ENCODE measurements at regions not wholly inside any gene's neighbourhood (a gene's known extent, or its start where the extent isn't known, plus 50 kb on each side); places are given as distances from the start of the nearest gene placed in this dataset.

DNA sequence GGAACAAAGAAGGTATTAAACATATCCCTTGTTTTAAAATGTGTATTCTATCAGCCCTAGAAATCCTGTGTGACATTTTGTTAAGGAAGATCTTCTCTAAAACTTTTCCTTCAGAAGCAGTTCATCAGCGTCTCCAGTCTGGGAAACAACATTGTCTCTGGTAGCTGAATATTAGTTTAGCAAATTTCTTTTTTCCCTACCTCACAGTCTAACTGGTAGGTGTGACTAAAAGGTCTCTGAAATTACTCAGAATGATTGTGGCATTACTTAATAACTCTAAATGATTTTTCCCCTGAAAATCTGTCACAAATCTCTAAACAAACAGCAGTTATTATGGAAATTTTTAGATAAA is 1044.8 kb downstream of the FLRT2 start:
- Mint-ChIP-seq H3K4me1 (ENCODE audit: low read depth, unreplicated experiment) (no peaks in the 10 kb centered on the region), H3K4me3 (ENCODE audit: low read depth, unreplicated experiment) (no peak overlapping the region), H3K27me3 (ENCODE audit: unreplicated experiment) (no peaks in the 10 kb centered on the region), H3K9me3 (ENCODE audit: low read depth, unreplicated experiment) (peaks cover 2% of the 10 kb centered on the region), H3K27ac (ENCODE audit: unreplicated experiment) (no peak overlapping the region), H3K36me3 (ENCODE audit: insufficient read depth, unreplicated experiment) (no peaks in the 10 kb centered on the region)
- TF ChIP-seq, protein P1, sequence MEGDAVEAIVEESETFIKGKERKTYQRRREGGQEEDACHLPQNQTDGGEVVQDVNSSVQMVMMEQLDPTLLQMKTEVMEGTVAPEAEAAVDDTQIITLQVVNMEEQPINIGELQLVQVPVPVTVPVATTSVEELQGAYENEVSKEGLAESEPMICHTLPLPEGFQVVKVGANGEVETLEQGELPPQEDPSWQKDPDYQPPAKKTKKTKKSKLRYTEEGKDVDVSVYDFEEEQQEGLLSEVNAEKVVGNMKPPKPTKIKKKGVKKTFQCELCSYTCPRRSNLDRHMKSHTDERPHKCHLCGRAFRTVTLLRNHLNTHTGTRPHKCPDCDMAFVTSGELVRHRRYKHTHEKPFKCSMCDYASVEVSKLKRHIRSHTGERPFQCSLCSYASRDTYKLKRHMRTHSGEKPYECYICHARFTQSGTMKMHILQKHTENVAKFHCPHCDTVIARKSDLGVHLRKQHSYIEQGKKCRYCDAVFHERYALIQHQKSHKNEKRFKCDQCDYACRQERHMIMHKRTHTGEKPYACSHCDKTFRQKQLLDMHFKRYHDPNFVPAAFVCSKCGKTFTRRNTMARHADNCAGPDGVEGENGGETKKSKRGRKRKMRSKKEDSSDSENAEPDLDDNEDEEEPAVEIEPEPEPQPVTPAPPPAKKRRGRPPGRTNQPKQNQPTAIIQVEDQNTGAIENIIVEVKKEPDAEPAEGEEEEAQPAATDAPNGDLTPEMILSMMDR (IDR thresholded peaks at IDR 0.05; ENCODE audit: unreplicated experiment) = no peak
- BruUV-seq (replicated peaks) = no TSS peak
- CTCF ChIA-PET = interaction anchor here (1.1 kb wide), 1 partner anchor 35 kb away, joined by 3 read pairs; no protein-coding TSS in a partner anchor
- intact Hi-C loops (cut with micrococcal nuclease; ENCODE audit: unreplicated experiment) = no loop called here
- no peak for DNase-seq

DNA sequence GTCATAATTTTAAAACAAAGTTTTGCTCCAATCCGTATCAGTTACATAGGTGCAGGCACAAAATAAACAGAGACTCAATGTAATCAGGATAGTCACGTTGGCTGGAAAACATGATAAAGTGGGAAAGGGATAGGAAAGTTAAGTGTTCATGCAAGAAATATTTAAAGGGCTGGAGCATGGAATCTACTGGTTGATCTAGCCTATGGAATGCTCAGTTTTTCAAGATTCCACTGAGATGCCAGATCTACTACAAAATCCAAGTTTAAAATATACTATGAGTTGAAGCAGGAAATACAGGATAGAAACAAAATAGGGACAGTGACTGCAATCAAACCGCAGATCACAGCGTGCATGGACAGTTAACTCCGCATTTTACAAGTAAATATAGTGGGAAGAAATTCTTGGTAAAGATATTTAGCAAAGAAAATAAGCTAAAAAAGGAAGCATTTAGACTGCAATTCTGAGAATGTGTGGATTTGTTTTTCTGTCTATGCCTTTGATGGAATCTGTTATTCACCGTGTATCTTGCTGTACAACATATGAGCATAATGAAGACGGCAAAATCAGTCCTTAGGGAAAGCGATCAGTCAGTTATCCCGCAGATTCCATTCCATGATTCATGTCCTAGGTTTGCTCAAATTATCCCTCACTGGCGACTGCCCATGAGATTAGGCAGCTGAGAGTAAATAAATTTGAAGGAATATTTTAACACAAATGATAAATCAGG is 1044.3 kb downstream of the FLRT2 start:
- CTCF ChIA-PET = interaction anchor here (1.1 kb wide), 1 partner anchor 35 kb away, joined by 3 read pairs; no protein-coding TSS in a partner anchor
- no peaks in the 10 kb centered on the region for H3K4me1 Mint-ChIP-seq (ENCODE audit: low read depth, unreplicated experiment)
- peaks cover 2% of the 10 kb centered on the region for H3K9me3 Mint-ChIP-seq (ENCODE audit: low read depth, unreplicated experiment)
- TF ChIP-seq, protein P1 (IDR thresholded peaks at IDR 0.05; ENCODE audit: unreplicated experiment) = no peak
- no peaks in the 10 kb centered on the region for H3K27me3 Mint-ChIP-seq (ENCODE audit: unreplicated experiment)
- H3K4me3 Mint-ChIP-seq (ENCODE audit: low read depth, unreplicated experiment) = no peak overlapping the region
- intact Hi-C loops (cut with micrococcal nuclease; ENCODE audit: unreplicated experiment) = no loop called here
- no peaks in the 10 kb centered on the region for H3K36me3 Mint-ChIP-seq (ENCODE audit: insufficient read depth, unreplicated experiment)
- no peak overlapping the region for H3K27ac Mint-ChIP-seq (ENCODE audit: unreplicated experiment)
- no peak for DNase-seq
- no TSS peak for BruUV-seq (replicated peaks)

DNA sequence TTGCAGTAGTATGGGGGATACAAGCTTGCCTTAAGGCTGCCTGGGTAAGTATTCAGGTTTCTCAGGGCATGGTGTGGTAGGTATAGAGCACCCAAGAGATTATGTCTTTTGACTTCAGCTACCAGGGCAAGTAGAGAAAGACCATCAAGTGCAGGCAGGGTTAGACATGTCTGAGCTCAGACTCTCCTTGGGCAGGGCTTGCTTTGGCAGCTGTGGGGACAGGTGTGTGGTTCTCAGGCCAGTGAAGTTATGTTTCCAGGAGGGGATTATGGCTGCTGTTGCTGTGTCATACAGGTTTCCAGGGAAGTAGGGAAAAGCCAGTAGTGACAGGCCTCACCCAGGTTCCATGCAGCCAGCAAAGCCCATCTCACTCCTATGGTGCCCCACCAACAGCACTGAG is 1040.4 kb downstream of the FLRT2 start:
- Mint-ChIP-seq H3K4me1 (ENCODE audit: low read depth, unreplicated experiment) (no peaks in the 10 kb centered on the region), H3K27ac (ENCODE audit: unreplicated experiment) (no peak overlapping the region), H3K36me3 (ENCODE audit: insufficient read depth, unreplicated experiment) (no peaks in the 10 kb centered on the region), H3K9me3 (ENCODE audit: low read depth, unreplicated experiment) (no peaks in the 10 kb centered on the region), H3K27me3 (ENCODE audit: unreplicated experiment) (no peaks in the 10 kb centered on the region), H3K4me3 (ENCODE audit: low read depth, unreplicated experiment) (no peak overlapping the region)
- TF ChIP-seq, protein P1 (IDR thresholded peaks at IDR 0.05; ENCODE audit: unreplicated experiment) = no peak
- BruUV-seq (replicated peaks) = no TSS peak
- DNase-seq = no peak
- intact Hi-C loops (cut with micrococcal nuclease; ENCODE audit: unreplicated experiment) = no loop called here
- CTCF ChIA-PET = no interaction called here

DNA sequence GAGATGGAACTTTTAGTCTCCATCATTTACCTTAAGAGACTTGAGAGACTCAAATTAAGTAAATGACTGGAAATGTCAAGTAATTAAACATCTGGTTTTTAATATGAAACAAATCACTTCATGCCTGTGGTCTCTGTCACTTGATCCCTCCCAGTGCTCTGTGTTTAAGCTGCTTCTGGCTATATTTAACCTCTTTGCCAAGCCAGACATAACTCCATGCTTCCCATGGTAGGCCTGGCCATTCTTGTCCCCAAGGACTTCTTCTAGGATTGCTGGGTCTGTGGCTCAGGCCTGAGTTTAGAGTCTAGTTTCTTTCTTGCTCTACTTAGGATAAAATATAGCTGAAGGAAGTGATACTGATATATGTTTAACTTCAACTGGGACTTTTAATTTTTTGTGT is 1013.6 kb downstream of the FLRT2 start:
- H3K27me3 Mint-ChIP-seq (ENCODE audit: unreplicated experiment) = no peaks in the 10 kb centered on the region
- TF ChIP-seq, protein P1 (IDR thresholded peaks at IDR 0.05; ENCODE audit: unreplicated experiment) = no peak
- H3K36me3 Mint-ChIP-seq (ENCODE audit: insufficient read depth, unreplicated experiment) = no peaks in the 10 kb centered on the region
- H3K4me1 Mint-ChIP-seq (ENCODE audit: low read depth, unreplicated experiment) = no peaks in the 10 kb centered on the region
- H3K27ac Mint-ChIP-seq (ENCODE audit: unreplicated experiment) = no peak overlapping the region
- H3K9me3 Mint-ChIP-seq (ENCODE audit: low read depth, unreplicated experiment) = no peaks in the 10 kb centered on the region
- no peak for DNase-seq
- intact Hi-C loops (cut with micrococcal nuclease; ENCODE audit: unreplicated experiment) = no loop called here
- H3K4me3 Mint-ChIP-seq (ENCODE audit: low read depth, unreplicated experiment) = no peak overlapping the region
- no TSS peak for BruUV-seq (replicated peaks)
- CTCF ChIA-PET = interaction anchor here (0.7 kb wide), 1 partner anchor 1238 kb away, joined by 3 read pairs; no protein-coding TSS in a partner anchor

Data from Calu3 (cell line).